ENCODE measurements at regions not wholly inside any gene's neighbourhood (a gene's known extent, or its start where the extent isn't known, plus 50 kb on each side); places are given as distances from the start of the nearest gene placed in this dataset.
"Not testable (repeated sequence)": the region's sequence is repeated elsewhere in the genome, so short reads cannot be mapped to it uniquely, and the experiment has no call there.

DNA sequence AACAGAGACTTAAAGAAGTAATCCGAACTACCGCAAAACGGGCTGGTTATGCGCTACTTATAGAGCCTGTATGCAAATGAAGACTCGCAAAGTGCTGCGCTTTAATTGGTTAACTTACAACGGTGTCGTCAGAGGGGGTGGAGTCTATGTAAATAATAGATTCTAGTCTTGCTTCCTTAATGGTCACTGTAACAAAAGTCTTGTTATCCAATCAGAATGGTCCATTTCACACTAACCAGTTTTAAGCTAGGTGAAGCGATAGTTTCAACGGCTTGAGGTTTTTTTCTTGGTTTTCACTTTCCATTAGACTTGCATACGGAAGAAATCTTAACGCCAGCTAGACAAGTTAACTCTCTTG lies 67.2 kb downstream of the FAM72C start:
- TF ChIP-seq, protein P1, sequence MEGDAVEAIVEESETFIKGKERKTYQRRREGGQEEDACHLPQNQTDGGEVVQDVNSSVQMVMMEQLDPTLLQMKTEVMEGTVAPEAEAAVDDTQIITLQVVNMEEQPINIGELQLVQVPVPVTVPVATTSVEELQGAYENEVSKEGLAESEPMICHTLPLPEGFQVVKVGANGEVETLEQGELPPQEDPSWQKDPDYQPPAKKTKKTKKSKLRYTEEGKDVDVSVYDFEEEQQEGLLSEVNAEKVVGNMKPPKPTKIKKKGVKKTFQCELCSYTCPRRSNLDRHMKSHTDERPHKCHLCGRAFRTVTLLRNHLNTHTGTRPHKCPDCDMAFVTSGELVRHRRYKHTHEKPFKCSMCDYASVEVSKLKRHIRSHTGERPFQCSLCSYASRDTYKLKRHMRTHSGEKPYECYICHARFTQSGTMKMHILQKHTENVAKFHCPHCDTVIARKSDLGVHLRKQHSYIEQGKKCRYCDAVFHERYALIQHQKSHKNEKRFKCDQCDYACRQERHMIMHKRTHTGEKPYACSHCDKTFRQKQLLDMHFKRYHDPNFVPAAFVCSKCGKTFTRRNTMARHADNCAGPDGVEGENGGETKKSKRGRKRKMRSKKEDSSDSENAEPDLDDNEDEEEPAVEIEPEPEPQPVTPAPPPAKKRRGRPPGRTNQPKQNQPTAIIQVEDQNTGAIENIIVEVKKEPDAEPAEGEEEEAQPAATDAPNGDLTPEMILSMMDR (IDR thresholded peaks at IDR 0.05) = not testable (repeated sequence)
- peak in 1 of 3 donors; percentile 1 for TF ChIP-seq POLR2A (IDR thresholded peaks at IDR 0.05)

All from body of pancreas (tissue), 4 donors.